ENCODE measurements at regions not wholly inside any gene's neighbourhood (a gene's known extent, or its start where the extent isn't known, plus 50 kb on each side); places are given as distances from the start of the nearest gene placed in this dataset.

DNA sequence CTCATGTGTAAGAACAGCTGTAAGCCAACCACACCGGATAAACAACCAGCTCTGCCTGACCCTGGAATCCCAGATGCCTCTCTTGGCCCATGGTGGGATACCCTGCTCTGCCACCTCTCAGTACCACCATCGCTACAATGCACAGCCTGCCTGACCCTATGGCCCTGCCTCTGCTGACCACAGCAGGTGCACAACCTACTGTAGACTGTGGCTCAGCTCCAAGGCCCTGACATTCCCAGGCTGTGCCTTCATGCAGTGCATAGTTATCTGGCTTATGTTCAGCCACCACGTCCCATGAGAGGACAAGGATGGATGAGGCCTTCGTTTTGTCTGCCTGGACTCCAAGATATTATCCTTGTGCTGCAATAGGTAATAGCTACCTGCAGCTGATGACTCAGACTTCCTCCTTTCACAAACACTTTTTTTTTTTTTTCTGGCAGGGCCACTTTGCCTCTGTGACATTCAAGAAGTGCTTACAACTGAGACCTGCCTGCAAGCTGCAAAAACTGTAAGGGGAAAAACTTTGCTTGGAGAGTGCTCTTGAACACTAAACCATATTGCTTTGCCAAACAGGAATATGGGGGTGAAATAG lies 177.7 kb downstream of the URB2 start:
- H3K9ac ChIP-seq (ENCODE audit: low read length in 3 of 3), result no peak overlapping the region
- TF ChIP-seq, protein P1, sequence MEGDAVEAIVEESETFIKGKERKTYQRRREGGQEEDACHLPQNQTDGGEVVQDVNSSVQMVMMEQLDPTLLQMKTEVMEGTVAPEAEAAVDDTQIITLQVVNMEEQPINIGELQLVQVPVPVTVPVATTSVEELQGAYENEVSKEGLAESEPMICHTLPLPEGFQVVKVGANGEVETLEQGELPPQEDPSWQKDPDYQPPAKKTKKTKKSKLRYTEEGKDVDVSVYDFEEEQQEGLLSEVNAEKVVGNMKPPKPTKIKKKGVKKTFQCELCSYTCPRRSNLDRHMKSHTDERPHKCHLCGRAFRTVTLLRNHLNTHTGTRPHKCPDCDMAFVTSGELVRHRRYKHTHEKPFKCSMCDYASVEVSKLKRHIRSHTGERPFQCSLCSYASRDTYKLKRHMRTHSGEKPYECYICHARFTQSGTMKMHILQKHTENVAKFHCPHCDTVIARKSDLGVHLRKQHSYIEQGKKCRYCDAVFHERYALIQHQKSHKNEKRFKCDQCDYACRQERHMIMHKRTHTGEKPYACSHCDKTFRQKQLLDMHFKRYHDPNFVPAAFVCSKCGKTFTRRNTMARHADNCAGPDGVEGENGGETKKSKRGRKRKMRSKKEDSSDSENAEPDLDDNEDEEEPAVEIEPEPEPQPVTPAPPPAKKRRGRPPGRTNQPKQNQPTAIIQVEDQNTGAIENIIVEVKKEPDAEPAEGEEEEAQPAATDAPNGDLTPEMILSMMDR (IDR thresholded peaks at IDR 0.05; ENCODE audit: borderline replicate concordance, extremely low read depth, insufficient read depth), result no peak
- no peak overlapping the region for H3K27ac ChIP-seq (ENCODE audit: low read depth in 2 of 2, low read length in 2 of 2)
- no peak for DNase-seq
- no peaks in the 10 kb centered on the region for H3K36me3 ChIP-seq (ENCODE audit: control insufficient read depth in 2 of 3, insufficient read depth in 3 of 3, low read length in 3 of 3)
- H3K4me3 ChIP-seq (ENCODE audit: low read length in 3 of 3), result no peak overlapping the region
- no peak for FAIRE-seq
- no peaks in the 10 kb centered on the region for H3K4me1 ChIP-seq (ENCODE audit: control insufficient read depth in 2 of 3, insufficient read depth in 2 of 3, low read depth in 1 of 3, low read length in 3 of 3)
- H3K27me3 ChIP-seq (ENCODE audit: control insufficient read depth, insufficient read depth, low read length), result no peaks in the 10 kb centered on the region
- intact Hi-C loops (cut with DNase I), result no loop called here
- peaks cover 0 to 26% (median 0%) of the 10 kb centered on the region in 3 donors for H3K9me3 ChIP-seq (ENCODE audit: control insufficient read depth in 2 of 3, insufficient read depth in 1 of 3, low read length in 3 of 3)

GRCh38 chr1:229808272-229808671 lies 182.2 kb downstream of the URB2 start:
- no peak overlapping the region for H3K4me3 ChIP-seq (ENCODE audit: low read length in 3 of 3)
- DNase-seq, result no peak
- H3K27ac ChIP-seq (ENCODE audit: low read depth in 2 of 2, low read length in 2 of 2), result no peak overlapping the region
- intact Hi-C loops (cut with DNase I), result no loop called here
- no peaks in the 10 kb centered on the region for H3K36me3 ChIP-seq (ENCODE audit: control insufficient read depth in 2 of 3, insufficient read depth in 3 of 3, low read length in 3 of 3)
- TF ChIP-seq, protein P1 (IDR thresholded peaks at IDR 0.05; ENCODE audit: borderline replicate concordance, extremely low read depth, insufficient read depth), result no peak
- no peak overlapping the region for H3K9ac ChIP-seq (ENCODE audit: low read length in 3 of 3)
- H3K27me3 ChIP-seq (ENCODE audit: control insufficient read depth, insufficient read depth, low read length), result no peaks in the 10 kb centered on the region
- FAIRE-seq, result peak; percentile 38
- H3K4me1 ChIP-seq (ENCODE audit: control insufficient read depth in 2 of 3, insufficient read depth in 2 of 3, low read depth in 1 of 3, low read length in 3 of 3), result no peaks in the 10 kb centered on the region
- peaks cover 0 to 42% (median 0%) of the 10 kb centered on the region in 3 donors for H3K9me3 ChIP-seq (ENCODE audit: control insufficient read depth in 2 of 3, insufficient read depth in 1 of 3, low read length in 3 of 3)

DNA sequence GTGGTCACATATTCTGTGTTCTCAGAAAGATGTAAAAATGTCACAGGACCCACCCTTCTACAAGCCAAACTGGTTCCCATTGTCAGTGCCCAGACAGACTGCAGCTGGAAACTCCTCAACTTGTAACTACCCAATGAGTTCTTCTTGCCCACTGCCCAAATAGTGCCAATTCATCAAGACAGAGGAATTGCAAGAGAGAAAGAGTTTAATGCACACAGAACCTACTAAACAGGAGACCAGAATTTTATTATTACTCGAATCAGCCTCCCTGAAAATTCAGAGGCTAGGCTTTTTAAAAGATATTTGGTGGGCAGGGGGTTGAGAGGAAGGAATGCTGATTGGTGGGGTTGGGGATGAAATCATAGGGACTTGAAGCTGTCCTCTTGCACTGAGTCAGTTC lies 184.1 kb downstream of the URB2 start:
- Histone ChIP-seq H3K27me3 (ENCODE audit: control insufficient read depth, insufficient read depth, low read length) (no peaks in the 10 kb centered on the region), H3K4me1 (ENCODE audit: control insufficient read depth in 2 of 3, insufficient read depth in 2 of 3, low read depth in 1 of 3, low read length in 3 of 3) (no peaks in the 10 kb centered on the region), H3K36me3 (ENCODE audit: control insufficient read depth in 2 of 3, insufficient read depth in 3 of 3, low read length in 3 of 3) (no peaks in the 10 kb centered on the region), H3K9ac (ENCODE audit: low read length in 3 of 3) (no peak overlapping the region), H3K4me3 (ENCODE audit: low read length in 3 of 3) (no peak overlapping the region), H3K9me3 (ENCODE audit: control insufficient read depth in 2 of 3, insufficient read depth in 1 of 3, low read length in 3 of 3) (peaks cover 0 to 26% (median 0%) of the 10 kb centered on the region in 3 donors), H3K27ac (ENCODE audit: low read depth in 2 of 2, low read length in 2 of 2) (no peak overlapping the region)
- FAIRE-seq (no peak), DNase-seq (no peak)
- TF ChIP-seq, protein P1 (IDR thresholded peaks at IDR 0.05; ENCODE audit: borderline replicate concordance, extremely low read depth, insufficient read depth), result no peak
- intact Hi-C loops (cut with DNase I), result no loop called here

- TF ChIP-seq, protein P1 (IDR thresholded peaks at IDR 0.05; ENCODE audit: borderline replicate concordance, extremely low read depth, insufficient read depth), result no peak
- no peak for FAIRE-seq
Measured at GRCh38 chr1:229810961-229811360, 184.9 kb downstream of the URB2 start.

More at GRCh38 chr1:229810961-229811360, 184.9 kb downstream of the URB2 start:
- no peak overlapping the region for H3K4me3 ChIP-seq (ENCODE audit: low read length in 3 of 3)
- no peaks in the 10 kb centered on the region for H3K27me3 ChIP-seq (ENCODE audit: control insufficient read depth, insufficient read depth, low read length)
- no peak overlapping the region for H3K9ac ChIP-seq (ENCODE audit: low read length in 3 of 3)
- DNase-seq, result no peak
- H3K9me3 ChIP-seq (ENCODE audit: control insufficient read depth in 2 of 3, insufficient read depth in 1 of 3, low read length in 3 of 3), result peaks cover 0 to 20% (median 0%) of the 10 kb centered on the region in 3 donors
- intact Hi-C loops (cut with DNase I), result no loop called here
- H3K36me3 ChIP-seq (ENCODE audit: control insufficient read depth in 2 of 3, insufficient read depth in 3 of 3, low read length in 3 of 3), result no peaks in the 10 kb centered on the region
- H3K27ac ChIP-seq (ENCODE audit: low read depth in 2 of 2, low read length in 2 of 2), result no peak overlapping the region
- no peaks in the 10 kb centered on the region for H3K4me1 ChIP-seq (ENCODE audit: control insufficient read depth in 2 of 3, insufficient read depth in 2 of 3, low read depth in 1 of 3, low read length in 3 of 3)
